ENCODE measurements at regions not wholly inside any gene's neighbourhood (a gene's known extent, or its start where the extent isn't known, plus 50 kb on each side); places are given as distances from the start of the nearest gene placed in this dataset.

DNA sequence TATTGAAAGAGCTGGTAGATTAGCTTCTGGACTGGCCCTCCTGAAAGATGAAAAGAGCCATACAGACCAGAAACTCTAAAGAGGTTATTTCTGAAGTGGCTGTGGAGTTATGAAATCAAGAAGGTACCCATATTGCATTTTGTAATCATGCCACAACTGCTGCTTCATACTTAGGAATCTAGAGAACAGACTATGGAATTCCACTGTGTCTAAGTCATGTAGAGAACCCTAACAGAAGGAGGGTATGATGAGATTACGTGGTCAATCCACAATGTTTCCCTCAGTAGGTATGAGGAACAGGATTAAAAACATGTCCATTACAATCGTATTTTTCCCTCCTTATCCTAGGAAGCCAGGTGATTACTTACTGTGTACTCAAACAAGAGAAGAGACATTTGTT, 708.8 kb downstream of the RERGL start:
- TF ChIP-seq, protein P1, sequence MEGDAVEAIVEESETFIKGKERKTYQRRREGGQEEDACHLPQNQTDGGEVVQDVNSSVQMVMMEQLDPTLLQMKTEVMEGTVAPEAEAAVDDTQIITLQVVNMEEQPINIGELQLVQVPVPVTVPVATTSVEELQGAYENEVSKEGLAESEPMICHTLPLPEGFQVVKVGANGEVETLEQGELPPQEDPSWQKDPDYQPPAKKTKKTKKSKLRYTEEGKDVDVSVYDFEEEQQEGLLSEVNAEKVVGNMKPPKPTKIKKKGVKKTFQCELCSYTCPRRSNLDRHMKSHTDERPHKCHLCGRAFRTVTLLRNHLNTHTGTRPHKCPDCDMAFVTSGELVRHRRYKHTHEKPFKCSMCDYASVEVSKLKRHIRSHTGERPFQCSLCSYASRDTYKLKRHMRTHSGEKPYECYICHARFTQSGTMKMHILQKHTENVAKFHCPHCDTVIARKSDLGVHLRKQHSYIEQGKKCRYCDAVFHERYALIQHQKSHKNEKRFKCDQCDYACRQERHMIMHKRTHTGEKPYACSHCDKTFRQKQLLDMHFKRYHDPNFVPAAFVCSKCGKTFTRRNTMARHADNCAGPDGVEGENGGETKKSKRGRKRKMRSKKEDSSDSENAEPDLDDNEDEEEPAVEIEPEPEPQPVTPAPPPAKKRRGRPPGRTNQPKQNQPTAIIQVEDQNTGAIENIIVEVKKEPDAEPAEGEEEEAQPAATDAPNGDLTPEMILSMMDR (IDR thresholded peaks at IDR 0.05): no peak
- TF ChIP-seq POLR2A (IDR thresholded peaks at IDR 0.05): no peak

Data from Peyer's patch (tissue), 4 donors.